H1 (cell line): ENCODE measurements at regions not wholly inside any gene's neighbourhood (a gene's known extent, or its start where the extent isn't known, plus 50 kb on each side); places are given as distances from the start of the nearest gene placed in this dataset.

Experiments used
- CTCF ChIA-PET: fragments of 300-600 bp; sonication (Branson Sonifier 250); formaldehyde crosslinking; loops from one replicate; lab custom pipeline; 2021; ENCODE audit not compliant: partially characterized antibody; lab: Charles Lee
- POLR2A ChIA-PET: fragments of 300-600 bp; sonication (Branson Sonifier 250); formaldehyde crosslinking; loops from one replicate; lab custom pipeline; 2021; ENCODE audit warnings: inconsistent platforms; ENCODE audit not compliant: partially characterized antibody; lab: Charles Lee
- DNase-seq, 2 experiments: peaks; one replicate each; pipeline versions ENCODE4 v3.0.0 to v3.0.0-alpha.2; 2010 to 2022; ENCODE audit warnings: low spot score in 2 of 2, low read depth in 1 of 2, mixed read lengths in 1 of 2
- FAIRE-seq: peaks from 2 replicates; lab custom pipeline; 2011; peaks lifted over from hg19 to GRCh38; lab: Jason Lieb, UNC
- H2AFZ ChIP-seq: 2 replicates; pipeline ENCODE4 v1.8.1; 2012; ENCODE audit warnings: low read length, inconsistent platforms
- H2AK5ac ChIP-seq: 2 replicates; pipeline ENCODE4 v1.6.1; 2013; ENCODE audit warnings: low read depth, low read length
- H2BK120ac ChIP-seq: replicated peaks from 2 replicates; pipeline ENCODE3; 2013; ENCODE audit warnings: low read depth, low read length, inconsistent platforms
- H2BK12ac ChIP-seq: 2 replicates; pipeline ENCODE4 v1.6.1; 2013; ENCODE audit warnings: low read depth, low read length
- H2BK15ac ChIP-seq: 2 replicates; pipeline ENCODE4 v1.6.1; 2013; ENCODE audit warnings: low read length
- H2BK20ac ChIP-seq: 2 replicates; pipeline ENCODE4 v1.6.1; 2013; ENCODE audit warnings: low read length
- H2BK5ac ChIP-seq: 2 replicates; pipeline ENCODE4 v1.6.1; 2013; ENCODE audit warnings: low read depth, low read length
- H3K14ac ChIP-seq: 2 replicates; pipeline ENCODE4 v1.6.1; 2013; ENCODE audit warnings: inconsistent platforms; ENCODE audit not compliant: insufficient read length
- H3K18ac ChIP-seq: 2 replicates; pipeline ENCODE4 v1.6.1; 2013; ENCODE audit warnings: low read length; ENCODE audit errors: extremely low read depth
- H3K23ac ChIP-seq: 2 replicates; pipeline ENCODE4 v1.6.1; 2013; ENCODE audit warnings: inconsistent platforms; ENCODE audit not compliant: insufficient read length
- H3K23me2 ChIP-seq: 2 replicates; pipeline ENCODE4 v1.6.1; 2013; ENCODE audit warnings: low read depth, low read length
- H3K27ac ChIP-seq: 2 replicates; pipeline ENCODE4 v1.6.1; 2011; ENCODE audit warnings: low read depth, low read length, inconsistent platforms
- H3K27me3 ChIP-seq, 4 experiments: replicated peaks in 1 of 4; 1 replicate in 1 of 4; 2 replicates in 3 of 4; pipeline versions ENCODE4 v1.6.1 to v1.8.1; 2011 to 2013; ENCODE audit warnings: low read length in 3 of 4, mild to moderate bottlenecking in 3 of 4, inconsistent platforms in 2 of 4, mixed read lengths in 2 of 4, moderate library complexity in 1 of 4; ENCODE audit not compliant: control insufficient read depth in 3 of 4, insufficient read depth in 3 of 4; ENCODE audit errors: extremely low read depth in 1 of 4
- H3K36me3 ChIP-seq, 4 experiments: 2 replicates each; pipeline versions ENCODE4 v1.6.1 to v1.8.1; 2011 to 2013; ENCODE audit warnings: mild to moderate bottlenecking in 4 of 4, low read length in 3 of 4, moderate library complexity in 2 of 4, control low read depth in 1 of 4, inconsistent platforms in 1 of 4; ENCODE audit not compliant: insufficient read depth in 4 of 4, control insufficient read depth in 2 of 4
- H3K4ac ChIP-seq: replicated peaks from 2 replicates; pipeline ENCODE3; 2013; ENCODE audit warnings: low read length, low read depth, mixed read lengths, inconsistent platforms; ENCODE audit not compliant: insufficient read length
- H3K4me1 ChIP-seq, 4 experiments: replicated peaks in 1 of 4; 1 replicate in 1 of 4; 2 replicates in 3 of 4; pipeline versions ENCODE4 v1.6.1 to v1.8.1; 2011 to 2013; ENCODE audit warnings: low read length in 3 of 4, inconsistent platforms in 2 of 4, mixed read lengths in 1 of 4; ENCODE audit not compliant: insufficient read depth in 4 of 4, control insufficient read depth in 3 of 4
- H3K4me2 ChIP-seq, 2 experiments: 2 replicates each; pipeline versions ENCODE4 v1.6.1 to v1.8.1; 2011 to 2013; ENCODE audit warnings: low read depth in 2 of 2, low read length in 2 of 2, control low read depth in 1 of 2, inconsistent platforms in 1 of 2, mild to moderate bottlenecking in 1 of 2; ENCODE audit not compliant: insufficient read depth in 1 of 2
- H3K4me3 ChIP-seq, 4 experiments: fragments of 200-600, 300-600 bp in 1 of 4; sonication (generic), shearing (Covaris generic), sonication (Bioruptor Twin) in 1 of 4; 2 replicates each; pipeline versions ENCODE4 v1.5.1 to v1.8.1; 2011 to 2016; ENCODE audit warnings: low read length in 4 of 4, low read depth in 3 of 4, control low read depth in 2 of 4, inconsistent platforms in 2 of 4, mild to moderate bottlenecking in 2 of 4, mixed read lengths in 1 of 4, moderate library complexity in 1 of 4; ENCODE audit not compliant: insufficient read depth in 2 of 4; ENCODE audit errors: extremely low read depth in 1 of 4
- H3K56ac ChIP-seq: replicated peaks from 2 replicates; pipeline ENCODE3; 2013; ENCODE audit warnings: low read depth, mild to moderate bottlenecking, mixed read lengths, low read length, inconsistent platforms; ENCODE audit not compliant: insufficient read length
- H3K79me1 ChIP-seq: 2 replicates; pipeline ENCODE4 v1.6.1; 2013; ENCODE audit warnings: low read depth, low read length, control low read depth
- H3K79me2 ChIP-seq, 2 experiments: 2 replicates each; pipeline versions ENCODE4 v1.6.1 to v1.8.1; 2012 to 2013; ENCODE audit warnings: low read length in 2 of 2, mild to moderate bottlenecking in 2 of 2, inconsistent platforms in 1 of 2; ENCODE audit not compliant: insufficient read depth in 2 of 2, control insufficient read depth in 1 of 2
- H3K9ac ChIP-seq, 4 experiments: replicated peaks in 1 of 4; 1 replicate in 1 of 4; 2 replicates in 3 of 4; pipeline versions ENCODE4 v1.6.1 to v1.8.1; 2011 to 2013; ENCODE audit warnings: low read depth in 3 of 4, low read length in 3 of 4, control low read depth in 2 of 4, mild to moderate bottlenecking in 2 of 4, moderate library complexity in 2 of 4, inconsistent platforms in 1 of 4; ENCODE audit errors: extremely low read depth in 1 of 4
- H3K9me3 ChIP-seq, 2 experiments: 2 replicates each; pipeline versions ENCODE4 v1.6.1 to v1.8.1; 2012 to 2013; ENCODE audit warnings: mild to moderate bottlenecking in 2 of 2, moderate library complexity in 2 of 2, control low read depth in 1 of 2, inconsistent platforms in 1 of 2, low read depth in 1 of 2, low read length in 1 of 2, mixed read lengths in 1 of 2; ENCODE audit not compliant: insufficient read depth in 2 of 2
- H4K20me1 ChIP-seq, 2 experiments: replicated peaks in 1 of 2; 2 replicates each; pipeline versions ENCODE3 to v1.8.1; 2011 to 2013; ENCODE audit warnings: inconsistent platforms in 2 of 2, low read length in 2 of 2, mild to moderate bottlenecking in 1 of 2; ENCODE audit not compliant: insufficient read depth in 2 of 2, control insufficient read depth in 1 of 2
- H4K5ac ChIP-seq: 2 replicates; pipeline ENCODE4 v1.6.1; 2013; ENCODE audit warnings: low read length, low read depth, mixed read lengths, inconsistent platforms; ENCODE audit not compliant: insufficient read length
- H4K8ac ChIP-seq: 2 replicates; pipeline ENCODE4 v1.8.0; 2013; ENCODE audit warnings: mild to moderate bottlenecking, moderate library complexity, low read length, inconsistent platforms; ENCODE audit not compliant: insufficient read depth; ENCODE audit errors: extremely low read depth
- H4K91ac ChIP-seq: replicated peaks from 2 replicates; pipeline ENCODE3; 2013; ENCODE audit warnings: low read length, mixed read lengths, inconsistent platforms; ENCODE audit not compliant: insufficient read length
- CBX5 ChIP-seq: fragments of 300-800, 300-1000 bp; sonication (generic); IDR thresholded peaks from 2 replicates; pipeline ENCODE4 v1.7.1; 2016; ENCODE audit warnings: antibody characterized with exemption, low read length, low read depth
- GTF2F1 ChIP-seq: IDR thresholded peaks from 2 replicates; pipeline ENCODE4 v1.6.1; 2012; ENCODE audit warnings: low read depth, low read length, improper control_type of control experiment, borderline replicate concordance
- NANOG ChIP-seq: IDR thresholded peaks from 2 replicates; pipeline ENCODE4 v1.6.1; 2011; ENCODE audit warnings: low read length, low read depth, mild to moderate bottlenecking, inconsistent platforms; ENCODE audit not compliant: insufficient read depth, poor library complexity, severe bottlenecking
- SIX5 ChIP-seq: IDR thresholded peaks from 2 replicates; pipeline ENCODE4 v1.6.1; 2011; ENCODE audit warnings: mild to moderate bottlenecking, low read depth, low read length
- SP2 ChIP-seq: IDR thresholded peaks from 2 replicates; pipeline ENCODE4 v1.6.1; 2012; ENCODE audit warnings: mild to moderate bottlenecking, low read length, inconsistent platforms
- SRF ChIP-seq: IDR thresholded peaks from 2 replicates; pipeline ENCODE4 v1.6.1; 2011; ENCODE audit warnings: mild to moderate bottlenecking, low read depth, low read length, moderate library complexity
- ZNF274 ChIP-seq: IDR thresholded peaks from 2 replicates; pipeline ENCODE4 v1.7.0; 2012; ENCODE audit warnings: low read length, borderline replicate concordance; ENCODE audit errors: extremely low read depth
- WGBS, 2 experiments: shearing (Covaris generic) in 1 of 2; methylation state at CpG; one replicate each; pipeline versions ENCODE4 v1.1.6 to v1.1.7; 2013 to 2015; ENCODE audit warnings: low lambda C conversion rate in 2 of 2, mixed read lengths in 2 of 2, inconsistent platforms in 1 of 2, low coverage in 1 of 2, missing lambda C conversion rate in 1 of 2; ENCODE audit not compliant: insufficient replicate concordance in 2 of 2, insufficient coverage in 1 of 2, insufficient read length in 1 of 2; ENCODE audit errors: extremely low coverage in 1 of 2, missing lambda C conversion rate in 1 of 2; 5-methylcytosine and 5-hydroxymethylcytosine counted together

DNA sequence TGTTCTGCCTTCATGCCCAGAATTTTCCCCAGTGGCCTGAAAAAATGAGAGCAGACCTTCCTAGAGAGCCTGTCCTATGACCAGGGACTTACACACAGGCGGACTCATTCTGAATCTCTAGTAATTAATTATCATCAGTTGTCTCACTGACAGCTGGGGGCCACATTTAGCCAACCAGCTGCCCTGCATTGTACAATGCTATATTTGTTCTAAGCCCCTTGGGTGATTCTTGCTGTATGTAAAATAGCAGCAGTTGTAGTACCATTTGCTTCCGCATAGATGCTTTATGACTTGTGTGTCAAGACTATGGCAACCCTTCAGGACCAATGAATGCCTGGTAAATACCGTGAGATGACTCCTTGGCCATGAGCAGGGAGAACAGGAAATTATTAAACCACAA is 415.4 kb upstream of the SEMA6A start:
- Histone ChIP-seq H2BK5ac (no peak overlapping the region), H3K9ac (no peak overlapping the region), H3K23ac (no peak overlapping the region), H3K14ac (no peak overlapping the region), H3K18ac (no peak overlapping the region), H3K23me2 (no peaks in the 10 kb centered on the region), H2AFZ (no peak overlapping the region), H3K4me3 (no peak overlapping the region), H2AK5ac (no peak overlapping the region), H3K79me2 (no peaks in the 10 kb centered on the region), H2BK15ac (no peak overlapping the region), H3K9me3 (no peaks in the 10 kb centered on the region), H3K4me2 (no peak overlapping the region), H4K8ac (no peak overlapping the region), H4K5ac (no peak overlapping the region), H4K91ac (no peak overlapping the region), H3K56ac (no peak overlapping the region), H2BK20ac (no peak overlapping the region), H3K36me3 (no peaks in the 10 kb centered on the region), H4K20me1 (no peaks in the 10 kb centered on the region), H3K27me3 (no peaks in the 10 kb centered on the region), H3K27ac (no peak overlapping the region), H2BK12ac (no peak overlapping the region), H3K4me1 (no peaks in the 10 kb centered on the region), H3K79me1 (no peaks in the 10 kb centered on the region), H2BK120ac (no peak overlapping the region), H3K4ac (no peak overlapping the region)
- ChIA-PET CTCF (no interaction called here), POLR2A (no interaction called here)
- FAIRE-seq (no peak), DNase-seq (no peak)
- WGBS, 2 experiments = 82% methylated on average over 3 of the region's 3 CpGs; no CpG with 5 or more reads in 1 of the 2 experiments
- TF ChIP-seq SIX5 (no peak), GTF2F1 (no peak), SRF (no peak), SP2 (no peak), ZNF274 (no peak), NANOG (no peak), CBX5 (no peak)
